Subcutaneous abdominal adipose tissue (tissue), 5 donors: ENCODE measurements at regions not wholly inside any gene's neighbourhood (a gene's known extent, or its start where the extent isn't known, plus 50 kb on each side); places are given as distances from the start of the nearest gene placed in this dataset.

Experiments
- H3K27ac ChIP-seq: one replicate; pipeline ENCODE4 v1.7.0; 2013; ENCODE audit warnings: low read depth, mild to moderate bottlenecking, inconsistent platforms, low read length, moderate library complexity
- H3K27me3 ChIP-seq, 5 donors: one replicate each; pipeline ENCODE4 v1.7.0; 2013; ENCODE audit warnings: low read length in 5 of 5, inconsistent platforms in 1 of 5; ENCODE audit not compliant: control insufficient read depth in 5 of 5, insufficient read depth in 4 of 5
- H3K36me3 ChIP-seq, 5 donors: one replicate each; pipeline ENCODE4 v1.7.0; 2013; ENCODE audit warnings: low read length in 5 of 5; ENCODE audit not compliant: control insufficient read depth in 5 of 5, insufficient read depth in 5 of 5
- H3K4me1 ChIP-seq, 5 donors: one replicate each; pipeline ENCODE4 v1.7.0; 2013; ENCODE audit warnings: low read length in 5 of 5, mild to moderate bottlenecking in 3 of 5, moderate library complexity in 1 of 5; ENCODE audit not compliant: control insufficient read depth in 5 of 5, insufficient read depth in 5 of 5
- H3K4me3 ChIP-seq, 5 donors: one replicate each; pipeline ENCODE4 v1.7.0; 2013; ENCODE audit warnings: low read length in 5 of 5, low read depth in 1 of 5
- H3K9ac ChIP-seq, 5 donors: one replicate each; pipeline ENCODE4 v1.7.0; 2013; ENCODE audit warnings: low read length in 5 of 5, mild to moderate bottlenecking in 4 of 5, moderate library complexity in 3 of 5
- H3K9me3 ChIP-seq, 5 donors: one replicate each; pipeline ENCODE4 v1.7.0; 2013; ENCODE audit warnings: low read length in 5 of 5; ENCODE audit not compliant: control insufficient read depth in 5 of 5
- donor health status: healthy.
- donor health status: healthy.
- donor health status: healthy.
- donor health status: healthy.
- donor health status: healthy.

DNA sequence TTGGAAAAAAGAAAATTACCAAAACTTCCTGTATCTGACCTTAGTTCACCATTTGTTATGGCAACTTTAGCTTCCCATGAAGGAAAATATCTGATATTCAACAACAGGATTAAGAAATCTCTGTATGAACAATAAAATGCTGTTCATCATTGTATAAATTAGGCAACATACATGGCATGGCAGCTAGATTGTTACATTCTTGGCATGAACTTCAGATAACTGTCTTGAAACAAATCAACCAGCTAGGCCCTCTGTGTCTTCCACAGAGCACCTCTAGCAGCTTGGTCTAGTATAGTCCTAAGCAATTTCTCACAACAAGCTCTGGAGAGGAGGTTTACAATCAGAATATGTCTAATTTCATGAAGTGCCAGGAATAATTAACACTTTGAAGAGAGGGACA is 105.4 kb upstream of the PCDH7 start:
- Histone ChIP-seq H3K27ac (no peak overlapping the region), H3K36me3 (no peaks in the 10 kb centered on the region), H3K27me3 (no peaks in the 10 kb centered on the region), H3K4me3 (no peak overlapping the region), H3K4me1 (no peaks in the 10 kb centered on the region), H3K9me3 (no peaks in the 10 kb centered on the region), H3K9ac (no peak overlapping the region)

- no peaks in the 10 kb centered on the region for H3K4me1 ChIP-seq
- no peaks in the 10 kb centered on the region for H3K9me3 ChIP-seq
- H3K4me3 ChIP-seq, result no peak overlapping the region
- H3K36me3 ChIP-seq, result no peaks in the 10 kb centered on the region
- no peaks in the 10 kb centered on the region for H3K27me3 ChIP-seq
- H3K27ac ChIP-seq, result no peak overlapping the region
- H3K9ac ChIP-seq, result no peak overlapping the region
Measured at GRCh38 chr4:30616942-30617646, 103.1 kb upstream of the PCDH7 start.

- Histone ChIP-seq H3K27me3 (no peaks in the 10 kb centered on the region), H3K27ac (no peak overlapping the region), H3K4me3 (no peak overlapping the region), H3K36me3 (no peaks in the 10 kb centered on the region), H3K9ac (no peak overlapping the region), H3K4me1 (no peaks in the 10 kb centered on the region), H3K9me3 (no peaks in the 10 kb centered on the region)
Measured at GRCh38 chr4:30617836-30618235, 102.3 kb upstream of the PCDH7 start.

GRCh38 chr4:30619679-30620078 is 100.5 kb upstream of the PCDH7 start:
- Histone ChIP-seq H3K4me1 (no peaks in the 10 kb centered on the region), H3K4me3 (no peak overlapping the region), H3K27me3 (no peaks in the 10 kb centered on the region), H3K27ac (no peak overlapping the region), H3K36me3 (no peaks in the 10 kb centered on the region), H3K9ac (no peak overlapping the region), H3K9me3 (no peaks in the 10 kb centered on the region)

DNA sequence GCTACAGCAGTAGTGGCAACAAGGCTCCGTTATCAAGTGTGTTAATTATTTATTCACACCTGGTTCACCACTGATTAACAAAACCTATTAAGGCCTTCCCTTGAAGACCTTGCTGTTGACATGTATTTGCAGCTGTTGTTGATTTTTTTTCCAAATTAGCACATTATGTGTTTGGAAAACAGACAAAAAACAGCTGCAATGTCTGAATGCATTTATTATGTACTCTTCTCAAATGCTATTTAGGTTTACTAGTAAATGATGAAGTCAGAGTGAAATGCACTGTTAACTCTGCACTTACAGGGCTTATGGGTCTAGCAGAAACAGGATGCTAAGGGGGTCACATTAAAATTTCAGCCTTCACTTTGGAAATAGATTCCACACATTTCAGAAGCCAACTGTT is 99.5 kb upstream of the PCDH7 start:
- H3K4me3 ChIP-seq, result no peak overlapping the region
- H3K9me3 ChIP-seq, result no peaks in the 10 kb centered on the region

GRCh38 chr4:30630431-30630830 is 89.7 kb upstream of the PCDH7 start:
- Histone ChIP-seq H3K9me3 (peaks cover 0 to 2% (median 0%) of the 10 kb centered on the region in 5 donors), H3K4me3 (no peak overlapping the region), H3K27me3 (no peaks in the 10 kb centered on the region), H3K9ac (no peak overlapping the region), H3K4me1 (no peaks in the 10 kb centered on the region), H3K36me3 (no peaks in the 10 kb centered on the region), H3K27ac (no peak overlapping the region)

More for the DNA sequence above, 99.5 kb upstream of the PCDH7 start:
- no peaks in the 10 kb centered on the region for H3K27me3 ChIP-seq
- no peaks in the 10 kb centered on the region for H3K36me3 ChIP-seq
- H3K9ac ChIP-seq, result no peak overlapping the region
- H3K4me1 ChIP-seq, result no peaks in the 10 kb centered on the region
- H3K27ac ChIP-seq, result no peak overlapping the region

- H3K9ac ChIP-seq, result no peak overlapping the region
- H3K27me3 ChIP-seq, result no peaks in the 10 kb centered on the region
- no peak overlapping the region for H3K4me3 ChIP-seq
- H3K36me3 ChIP-seq, result no peaks in the 10 kb centered on the region
- peaks cover 0 to 2% (median 0%) of the 10 kb centered on the region in 5 donors for H3K9me3 ChIP-seq
- H3K27ac ChIP-seq, result no peak overlapping the region
- H3K4me1 ChIP-seq, result no peaks in the 10 kb centered on the region
Measured at GRCh38 chr4:30632751-30633150, 87.4 kb upstream of the PCDH7 start.

- Histone ChIP-seq H3K9me3 (no peaks in the 10 kb centered on the region), H3K36me3 (no peaks in the 10 kb centered on the region), H3K27me3 (no peaks in the 10 kb centered on the region), H3K4me3 (no peak overlapping the region), H3K4me1 (no peaks in the 10 kb centered on the region), H3K9ac (no peak overlapping the region), H3K27ac (no peak overlapping the region)
Measured at GRCh38 chr4:30641345-30641744, 78.8 kb upstream of the PCDH7 start.

GRCh38 chr4:30642567-30642966 is 77.6 kb upstream of the PCDH7 start:
- H3K9ac ChIP-seq, result no peak overlapping the region
- no peaks in the 10 kb centered on the region for H3K27me3 ChIP-seq
- H3K4me1 ChIP-seq, result no peaks in the 10 kb centered on the region
- no peaks in the 10 kb centered on the region for H3K9me3 ChIP-seq
- no peak overlapping the region for H3K27ac ChIP-seq
- no peak overlapping the region for H3K4me3 ChIP-seq
- H3K36me3 ChIP-seq, result no peaks in the 10 kb centered on the region

GRCh38 chr4:30653291-30653690 is 66.9 kb upstream of the PCDH7 start:
- Histone ChIP-seq H3K36me3 (no peaks in the 10 kb centered on the region), H3K4me1 (no peaks in the 10 kb centered on the region), H3K27me3 (no peaks in the 10 kb centered on the region), H3K9ac (no peak overlapping the region), H3K27ac (no peak overlapping the region), H3K4me3 (no peak overlapping the region), H3K9me3 (no peaks in the 10 kb centered on the region)
